ENCODE measurements at regions not wholly inside any gene's neighbourhood (a gene's known extent, or its start where the extent isn't known, plus 50 kb on each side); places are given as distances from the start of the nearest gene placed in this dataset.
"Not testable (repeated sequence)": the region's sequence is repeated elsewhere in the genome, so short reads cannot be mapped to it uniquely, and the experiment has no call there.

GRCh38 chr16:85240982-85241924 lies 129.0 kb upstream of the CIBAR2 start:
- DNase-seq (ENCODE audit: low read depth), result no peak

GRCh38 chr16:85242140-85242539 lies 129.9 kb upstream of the CIBAR2 start:
- no peak for DNase-seq (ENCODE audit: low read depth)

GRCh38 chr16:85243308-85243707 lies 131.0 kb upstream of the CIBAR2 start:
- no peak for DNase-seq (ENCODE audit: low read depth)

- DNase-seq (ENCODE audit: low read depth), result not testable (repeated sequence)
Measured at GRCh38 chr16:85244452-85244851, 132.2 kb upstream of the CIBAR2 start.

- peak; percentile 30 for DNase-seq (ENCODE audit: low read depth)
Measured at GRCh38 chr16:85245307-85246172, 133.3 kb upstream of the CIBAR2 start.

GRCh38 chr16:85246473-85246872 lies 134.2 kb upstream of the CIBAR2 start:
- no peak for DNase-seq (ENCODE audit: low read depth)

GRCh38 chr16:85246973-85247372 lies 134.7 kb upstream of the CIBAR2 start:
- no peak for DNase-seq (ENCODE audit: low read depth)

GRCh38 chr16:85248342-85248741 lies 136.1 kb upstream of the CIBAR2 start:
- DNase-seq (ENCODE audit: low read depth), result no peak

GRCh38 chr16:85248857-85249256 lies 136.6 kb upstream of the CIBAR2 start:
- DNase-seq (ENCODE audit: low read depth), result no peak

GRCh38 chr16:85249418-85250146 lies 137.3 kb upstream of the CIBAR2 start:
- DNase-seq (ENCODE audit: low read depth), result no peak

GRCh38 chr16:85250147-85250463 lies 137.8 kb upstream of the CIBAR2 start:
- DNase-seq (ENCODE audit: low read depth), result no peak

- no peak for DNase-seq (ENCODE audit: low read depth)
Measured at GRCh38 chr16:85250609-85251223, 138.4 kb upstream of the CIBAR2 start.

GRCh38 chr16:85251225-85251760 lies 139.0 kb upstream of the CIBAR2 start:
- DNase-seq (ENCODE audit: low read depth), result no peak

- DNase-seq (ENCODE audit: low read depth), result no peak
Measured at GRCh38 chr16:85252014-85252413, 139.7 kb upstream of the CIBAR2 start.

GRCh38 chr16:85252461-85252860 lies 140.2 kb upstream of the CIBAR2 start:
- DNase-seq (ENCODE audit: low read depth), result no peak

- DNase-seq (ENCODE audit: low read depth), result no peak
Measured at GRCh38 chr16:85253084-85253941, 141.0 kb upstream of the CIBAR2 start.

- DNase-seq (ENCODE audit: low read depth), result no peak
Measured at GRCh38 chr16:85254051-85254450, 141.8 kb upstream of the CIBAR2 start.

- DNase-seq (ENCODE audit: low read depth), result no peak
Measured at GRCh38 chr16:85254921-85255320, 142.6 kb upstream of the CIBAR2 start.

- DNase-seq (ENCODE audit: low read depth), result no peak
Measured at GRCh38 chr16:85255777-85256176, 143.5 kb upstream of the CIBAR2 start.

GRCh38 chr16:85256190-85256739 lies 144.0 kb upstream of the CIBAR2 start:
- no peak for DNase-seq (ENCODE audit: low read depth)

All from HS-27A (cell line).